ENCODE measurements at regions not wholly inside any gene's neighbourhood (a gene's known extent, or its start where the extent isn't known, plus 50 kb on each side); places are given as distances from the start of the nearest gene placed in this dataset.
A peak's percentile ranks its signal among the peaks of the same experiment; 100 is the strongest.

GRCh38 chr4:24174602-24175001 lies 284.8 kb upstream of the PPARGC1A start:
- ATAC-seq (no peak), DNase-seq (ENCODE audit: low spot score) (no peak)

DNA sequence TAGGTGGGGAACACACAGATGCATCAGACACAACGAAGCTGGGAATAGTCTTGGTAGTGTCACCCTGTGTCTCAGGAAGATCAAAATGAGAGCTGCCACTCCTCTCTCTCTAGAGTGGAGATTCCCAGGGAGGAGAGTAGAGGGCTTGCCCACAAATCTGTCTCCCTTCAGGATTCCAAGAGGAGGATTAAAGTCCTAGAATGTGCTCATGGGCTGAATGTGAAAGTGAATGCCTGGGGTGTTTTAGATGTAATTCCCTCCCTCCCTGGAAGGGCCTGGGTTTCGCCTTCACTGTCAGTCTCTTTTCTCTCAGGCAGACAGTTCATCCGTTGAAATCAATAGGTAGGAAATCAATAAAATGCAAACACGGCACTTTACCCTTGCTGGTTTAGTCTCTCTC lies 282.6 kb upstream of the PPARGC1A start:
- ATAC-seq (no peak), DNase-seq (ENCODE audit: low spot score) (no peak)

DNA sequence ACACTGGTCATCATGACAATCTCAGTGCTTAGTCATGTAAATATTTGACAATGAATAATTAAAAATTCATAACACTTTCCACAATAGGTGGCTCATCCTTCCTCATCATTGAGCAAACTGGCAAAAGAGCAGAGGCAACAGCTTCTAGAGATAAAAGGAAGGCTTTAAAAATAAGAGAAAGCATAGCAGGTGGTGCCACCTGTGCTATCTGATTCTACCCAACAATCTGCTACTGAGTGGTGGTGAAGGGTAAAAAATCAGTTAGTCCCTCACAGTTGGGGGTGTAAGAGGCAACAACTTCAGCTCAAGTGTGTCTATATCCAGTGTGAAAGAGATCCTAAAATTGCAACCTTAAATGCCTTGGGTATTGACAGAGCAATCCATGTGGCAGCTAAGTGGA lies 280.1 kb upstream of the PPARGC1A start:
- no peak for ATAC-seq

DNA sequence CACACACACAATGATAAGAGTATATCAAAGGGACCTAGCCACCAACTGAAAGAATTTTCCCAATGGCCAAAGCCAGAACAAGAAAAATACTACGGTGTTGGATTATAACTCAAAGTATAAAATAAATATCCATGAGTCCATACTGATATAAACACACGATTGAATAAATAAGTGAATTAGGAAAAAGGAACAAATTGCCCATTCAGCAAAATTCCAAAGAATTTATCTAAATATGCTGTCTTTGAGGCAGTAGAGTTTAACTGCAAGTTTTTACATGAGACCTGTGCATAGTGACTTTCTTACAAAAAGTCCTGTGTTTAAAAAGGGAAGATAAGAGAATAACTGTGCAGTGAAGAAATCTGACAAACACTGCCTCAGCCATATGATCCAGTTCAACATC lies 278.8 kb upstream of the PPARGC1A start:
- no peak for ATAC-seq
- DNase-seq (ENCODE audit: low spot score) = no peak

More for the DNA sequence above, 280.1 kb upstream of the PPARGC1A start:
- DNase-seq (ENCODE audit: low spot score) = no peak

- no peak for ATAC-seq
- no peak for DNase-seq (ENCODE audit: low spot score)
Observed at GRCh38 chr4:24166501-24166900, 276.7 kb upstream of the PPARGC1A start.

DNA sequence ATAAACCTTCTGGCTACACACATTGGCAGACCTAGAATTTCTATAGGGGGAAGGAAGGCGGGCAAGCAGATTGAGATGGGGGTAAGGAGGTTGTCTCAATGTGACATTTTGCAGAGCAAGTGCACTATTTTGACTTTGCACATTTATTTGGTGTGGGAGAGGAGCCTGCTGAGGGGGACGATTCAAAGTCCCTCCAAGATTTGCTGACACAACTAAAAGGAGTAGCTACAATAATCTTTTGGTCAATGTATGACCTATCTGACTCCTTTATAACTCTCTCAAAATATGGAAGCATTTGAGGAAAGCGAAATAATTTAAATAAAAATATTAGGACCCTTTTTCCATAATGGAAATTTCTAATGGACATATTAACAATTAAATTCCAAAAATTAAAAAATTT lies 274.9 kb upstream of the PPARGC1A start:
- ATAC-seq (no peak), DNase-seq (ENCODE audit: low spot score) (no peak)

- DNase-seq (ENCODE audit: low spot score) = no peak
Observed at GRCh38 chr4:24164054-24164693, 274.3 kb upstream of the PPARGC1A start.

GRCh38 chr4:24163314-24163713 lies 273.5 kb upstream of the PPARGC1A start:
- DNase-seq (ENCODE audit: low spot score) (no peak), ATAC-seq (no peak)

More at GRCh38 chr4:24164054-24164693, 274.3 kb upstream of the PPARGC1A start:
- no peak for ATAC-seq

DNA sequence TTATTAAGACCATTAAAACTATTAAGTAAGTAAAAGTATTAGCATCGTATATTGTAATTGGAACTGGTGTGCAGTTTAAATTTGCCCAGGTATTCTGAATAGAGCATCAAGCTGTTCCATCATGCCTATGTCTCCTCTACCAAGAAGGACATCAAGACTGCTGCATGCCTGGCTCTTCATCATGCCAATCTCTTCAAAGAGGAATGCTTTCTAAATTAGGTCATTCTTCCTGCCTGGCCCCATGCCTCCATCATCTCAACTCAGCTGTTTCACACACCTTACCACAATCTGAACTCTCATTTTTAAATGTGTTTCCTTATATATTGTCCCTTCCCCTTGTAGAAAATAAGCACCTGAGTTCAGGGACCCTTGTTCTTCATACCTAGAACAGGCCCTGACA lies 270.5 kb upstream of the PPARGC1A start:
- no peak for ATAC-seq
- no peak for DNase-seq (ENCODE audit: low spot score)

- no peak for ATAC-seq
Observed at GRCh38 chr4:24158031-24158430, 268.2 kb upstream of the PPARGC1A start.

DNA sequence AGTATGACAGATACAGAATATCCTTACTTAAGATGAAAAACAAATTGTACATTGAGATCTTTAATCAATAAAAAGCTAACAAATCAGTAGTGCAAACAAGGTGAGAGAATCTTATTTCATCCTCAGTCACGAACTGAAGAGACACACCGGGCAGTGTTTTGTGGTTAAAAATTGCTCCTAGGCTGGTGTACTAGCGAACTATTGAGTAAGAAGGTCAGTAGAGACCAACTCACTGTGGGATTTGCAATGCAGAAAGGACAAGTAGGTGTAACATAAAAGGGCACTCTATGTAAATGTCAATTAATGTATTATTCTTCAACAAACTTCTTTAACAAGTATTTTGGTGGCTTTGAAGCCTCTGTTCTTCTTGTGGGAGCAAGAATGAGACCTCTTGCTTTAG lies 260.2 kb upstream of the PPARGC1A start:
- ATAC-seq (peak; percentile 97), DNase-seq (ENCODE audit: low spot score) (no peak)

More at GRCh38 chr4:24158031-24158430, 268.2 kb upstream of the PPARGC1A start:
- DNase-seq (ENCODE audit: low spot score) = no peak

- DNase-seq (ENCODE audit: low spot score) (no peak), ATAC-seq (no peak)
Observed at GRCh38 chr4:24146127-24146526, 256.3 kb upstream of the PPARGC1A start.

- no peak for DNase-seq (ENCODE audit: low spot score)
- ATAC-seq = no peak
Observed at GRCh38 chr4:24145591-24145990, 255.7 kb upstream of the PPARGC1A start.

- DNase-seq (ENCODE audit: low spot score) = no peak
- ATAC-seq = no peak
Observed at GRCh38 chr4:24144381-24144780, 254.5 kb upstream of the PPARGC1A start.

DNA sequence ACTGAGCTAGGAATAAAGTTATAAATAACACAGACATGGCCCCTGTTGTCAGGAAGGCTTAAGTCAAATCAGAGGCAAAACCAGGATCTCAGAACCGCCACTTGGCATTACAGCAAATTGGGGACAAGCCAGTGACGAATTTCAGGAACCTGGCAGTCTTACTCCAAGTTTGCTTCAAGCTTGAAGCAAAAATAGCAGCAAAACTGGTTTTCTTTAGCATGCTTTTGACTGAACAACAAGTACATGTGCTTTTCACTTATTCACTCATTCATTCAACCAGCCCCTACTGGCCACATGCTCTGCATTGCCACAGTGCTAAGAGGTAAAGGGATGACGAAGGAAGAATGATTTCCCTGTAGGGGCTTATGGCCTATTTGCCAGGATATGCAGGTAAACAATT lies 253.9 kb upstream of the PPARGC1A start:
- DNase-seq (ENCODE audit: low spot score) (no peak), ATAC-seq (no peak)

- ATAC-seq = no peak
Observed at GRCh38 chr4:24141836-24142235, 252.0 kb upstream of the PPARGC1A start.

GRCh38 chr4:24140892-24141291 lies 251.0 kb upstream of the PPARGC1A start:
- ATAC-seq (no peak), DNase-seq (ENCODE audit: low spot score) (no peak)

More at GRCh38 chr4:24141836-24142235, 252.0 kb upstream of the PPARGC1A start:
- DNase-seq (ENCODE audit: low spot score) = no peak

GRCh38 chr4:24137671-24138601 lies 248.1 kb upstream of the PPARGC1A start:
- DNase-seq (ENCODE audit: low spot score) (peak; percentile 88), ATAC-seq (peak; percentile 84)

DNA sequence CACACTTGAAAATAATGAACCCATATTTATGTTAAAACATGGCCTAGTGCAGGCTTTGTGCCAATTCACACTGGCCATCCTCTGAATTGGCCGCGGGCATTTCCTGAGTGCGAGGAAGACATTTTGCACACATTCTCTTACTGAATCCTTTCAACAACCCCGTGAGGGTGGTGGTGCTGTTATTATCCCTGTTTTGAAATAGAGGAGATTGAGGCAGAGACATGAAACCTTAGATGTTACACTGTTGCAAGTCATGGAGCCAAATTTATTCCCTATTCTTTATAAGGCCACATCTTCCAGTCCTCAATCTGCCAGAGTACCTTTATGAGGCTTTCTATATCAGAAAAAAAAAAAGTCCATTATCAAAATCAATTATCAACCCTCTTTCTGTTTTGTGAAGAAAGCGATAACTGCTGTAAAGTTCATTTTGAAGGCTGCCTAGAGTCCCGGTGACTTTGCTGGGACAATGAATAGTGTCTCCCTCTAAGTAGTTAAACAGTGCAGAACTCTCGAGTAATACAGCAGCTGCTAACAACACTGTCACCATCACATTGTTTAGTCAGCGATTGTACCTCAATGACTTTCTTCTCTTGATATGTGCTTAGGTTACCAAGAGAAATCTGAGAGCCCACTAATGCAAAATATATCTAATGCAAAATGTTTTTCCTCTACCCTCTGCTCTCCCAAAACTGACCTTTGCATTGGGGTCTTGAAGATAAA lies 242.3 kb upstream of the PPARGC1A start:
- ATAC-seq = no peak
- DNase-seq (ENCODE audit: low spot score) = no peak

- no peak for ATAC-seq
Observed at GRCh38 chr4:24130637-24131036, 240.8 kb upstream of the PPARGC1A start.

GRCh38 chr4:24126776-24127175 lies 236.9 kb upstream of the PPARGC1A start:
- no peak for DNase-seq (ENCODE audit: low spot score)
- ATAC-seq = no peak

More at GRCh38 chr4:24130637-24131036, 240.8 kb upstream of the PPARGC1A start:
- DNase-seq (ENCODE audit: low spot score) = no peak
